Gastrocnemius medialis (tissue), 4 donors: ENCODE measurements at regions not wholly inside any gene's neighbourhood (a gene's known extent, or its start where the extent isn't known, plus 50 kb on each side); places are given as distances from the start of the nearest gene placed in this dataset.

ENCODE experiments used
- ATAC-seq, 2 donors: fragments of 150-250 bp; one replicate each; pipeline ENCODE4 v1.9.1; 2016
- DNase-seq, 2 donors: peaks; one replicate each; pipeline ENCODE4 v3.0.0-alpha.2; 2019
- H3K27ac ChIP-seq, 4 donors: fragments of 200-600 bp; sonication (generic); 1 replicate in 1 of 4; 2 replicates in 3 of 4; pipeline ENCODE4 v1.5.1; 2016 to 2018; ENCODE audit warnings: mild to moderate bottlenecking in 2 of 4, moderate library complexity in 1 of 4
- H3K27me3 ChIP-seq, 3 donors: fragments of 200-600 bp; sonication (generic) in 2 of 3; 1 replicate in 1 of 3; 2 replicates in 2 of 3; pipeline versions ENCODE4 v1.5.1 to v1.6.0; 2016 to 2019; ENCODE audit warnings: mild to moderate bottlenecking in 1 of 3, moderate library complexity in 1 of 3
- H3K36me3 ChIP-seq, 2 donors: fragments of 200-600 bp; sonication (generic) in 1 of 2; one replicate each; pipeline ENCODE4 v1.5.1; 2017 to 2018
- H3K4me1 ChIP-seq, 2 donors: fragments of 200-600 bp; sonication (generic) in 1 of 2; one replicate each; pipeline ENCODE4 v1.5.1; 2016 to 2017; ENCODE audit warnings: mild to moderate bottlenecking in 2 of 2
- H3K4me3 ChIP-seq, 4 donors: fragments of 200-600 bp; sonication (generic) in 3 of 4; 1 replicate in 1 of 4; 2 replicates in 3 of 4; pipeline ENCODE4 v1.5.1; 2016 to 2019; ENCODE audit warnings: mild to moderate bottlenecking in 2 of 4
- H3K9me3 ChIP-seq, 3 donors: fragments of 200-600 bp; sonication (generic) in 2 of 3; 1 replicate in 1 of 3; 2 replicates in 2 of 3; pipeline ENCODE4 v1.5.1; 2016 to 2019
- CTCF ChIP-seq, 5 experiments: fragments of 450-650 bp in 3 of 5; fragments of 200-600 bp in 2 of 5; sonication (generic) in 2 of 5; IDR thresholded peaks in 4 of 5; conservative IDR thresholded peaks in 1 of 5; 1 replicate in 4 of 5; 2 replicates in 1 of 5; pipeline ENCODE4 v1.5.1; 2016 to 2019; ENCODE audit warnings: antibody characterized with exemption in 5 of 5, mild to moderate bottlenecking in 3 of 5, moderate library complexity in 3 of 5
- POLR2A ChIP-seq, 2 donors: fragments of 450-650 bp; IDR thresholded peaks; one replicate each; pipeline ENCODE4 v1.6.1; 2017; ENCODE audit warnings: antibody characterized with exemption in 2 of 2, mild to moderate bottlenecking in 2 of 2, moderate library complexity in 2 of 2
- in situ Hi-C, 4 donors: fragments of 200-750 bp; cut with MboI; loops; one replicate each; pipeline versions ENCODE4 v1.15.0 to v1.8.0; 2017; ENCODE audit warnings: low sequenced_read_pairs in 4 of 4
- intact Hi-C: fragments of 100-400 bp; cut with DNase I; formaldehyde crosslinking; loops from one replicate; pipeline ENCODE4 v1.15.1; 2023; ENCODE audit warnings: low total_unique reads

GRCh38 chr15:62446984-62447383 lies 281.9 kb upstream of the C2CD4B start:
- intact Hi-C loops (no loop called here), in situ Hi-C loops (no loop called here)
- Histone ChIP-seq H3K4me1 (peaks cover 27 to 51% of the 10 kb centered on the region in 2 donors), H3K4me3 (no peak overlapping the region), H3K36me3 (no peaks in the 10 kb centered on the region), H3K27me3 (no peaks in the 10 kb centered on the region), H3K9me3 (no peaks in the 10 kb centered on the region), H3K27ac (no peak overlapping the region)
- no peak for ATAC-seq
- TF ChIP-seq CTCF (IDR thresholded peaks at IDR 0.05 in 4 of 5, conservative IDR thresholded peaks at IDR 0.05 in 1 of 5) (no peak), POLR2A (IDR thresholded peaks at IDR 0.05) (no peak)
- DNase-seq: no peak

GRCh38 chr15:62447742-62448141 lies 282.7 kb upstream of the C2CD4B start:
- Histone ChIP-seq H3K9me3 (no peaks in the 10 kb centered on the region), H3K27ac (peak overlapping the region in 1 of 4 donors; percentile 58), H3K4me3 (no peak overlapping the region), H3K4me1 (peaks cover 34 to 58% of the 10 kb centered on the region in 2 donors), H3K36me3 (no peaks in the 10 kb centered on the region), H3K27me3 (no peaks in the 10 kb centered on the region)
- TF ChIP-seq CTCF (IDR thresholded peaks at IDR 0.05 in 4 of 5, conservative IDR thresholded peaks at IDR 0.05 in 1 of 5) (no peak), POLR2A (IDR thresholded peaks at IDR 0.05) (no peak)
- intact Hi-C loops: no loop called here
- DNase-seq: no peak
- ATAC-seq: peak; percentile 73 to 85
- in situ Hi-C loops: no loop called here

GRCh38 chr15:62449638-62450037 lies 284.6 kb upstream of the C2CD4B start:
- no peaks in the 10 kb centered on the region for H3K27me3 ChIP-seq
- no peak for TF ChIP-seq POLR2A (IDR thresholded peaks at IDR 0.05)
- TF ChIP-seq CTCF (IDR thresholded peaks at IDR 0.05 in 4 of 5, conservative IDR thresholded peaks at IDR 0.05 in 1 of 5): no peak
- no peak overlapping the region for H3K27ac ChIP-seq
- ATAC-seq (no peak), DNase-seq (no peak)
- in situ Hi-C loops: no loop called here
- intact Hi-C loops: no loop called here
- peaks cover 49 to 66% of the 10 kb centered on the region in 2 donors for H3K4me1 ChIP-seq
- H3K4me3 ChIP-seq: no peak overlapping the region
- H3K9me3 ChIP-seq: no peaks in the 10 kb centered on the region
- H3K36me3 ChIP-seq: no peaks in the 10 kb centered on the region

GRCh38 chr15:62450061-62450460 lies 285.0 kb upstream of the C2CD4B start:
- Histone ChIP-seq H3K9me3 (no peaks in the 10 kb centered on the region), H3K27ac (no peak overlapping the region), H3K27me3 (no peaks in the 10 kb centered on the region), H3K4me1 (peaks cover 50 to 66% of the 10 kb centered on the region in 2 donors), H3K4me3 (no peak overlapping the region), H3K36me3 (no peaks in the 10 kb centered on the region)
- DNase-seq (no peak), ATAC-seq (no peak)
- intact Hi-C loops (no loop called here), in situ Hi-C loops (no loop called here)
- TF ChIP-seq CTCF (IDR thresholded peaks at IDR 0.05 in 4 of 5, conservative IDR thresholded peaks at IDR 0.05 in 1 of 5): no peak
- no peak for TF ChIP-seq POLR2A (IDR thresholded peaks at IDR 0.05)

GRCh38 chr15:62452026-62452425 lies 286.9 kb upstream of the C2CD4B start:
- Histone ChIP-seq H3K36me3 (no peaks in the 10 kb centered on the region), H3K9me3 (no peaks in the 10 kb centered on the region), H3K27me3 (no peaks in the 10 kb centered on the region), H3K4me1 (peaks cover 67 to 82% of the 10 kb centered on the region in 2 donors), H3K27ac (peak overlapping the region in 1 of 4 donors; percentile 84), H3K4me3 (no peak overlapping the region)
- TF ChIP-seq POLR2A (IDR thresholded peaks at IDR 0.05) (no peak), CTCF (IDR thresholded peaks at IDR 0.05 in 4 of 5, conservative IDR thresholded peaks at IDR 0.05 in 1 of 5) (no peak)
- intact Hi-C loops (no loop called here), in situ Hi-C loops (no loop called here)
- DNase-seq (no peak), ATAC-seq (no peak)
